Fibroblast of lung (primary cell): ENCODE measurements at regions not wholly inside any gene's neighbourhood (a gene's known extent, or its start where the extent isn't known, plus 50 kb on each side); places are given as distances from the start of the nearest gene placed in this dataset.

Source experiments
- CTCF ChIP-seq, 2 donors: IDR thresholded peaks in 1 of 2; conservative IDR thresholded peaks in 1 of 2; 1 replicate in 1 of 2; 2 replicates in 1 of 2; pipeline ENCODE4 v1.5.1; 2011 to 2012; ENCODE audit warnings: low read length in 2 of 2, control low read depth in 1 of 2, inconsistent platforms in 1 of 2, low read depth in 1 of 2, mild to moderate bottlenecking in 1 of 2
- EZH2 ChIP-seq: IDR thresholded peaks from 2 replicates; pipeline ENCODE4 v1.5.1; 2012; ENCODE audit warnings: low read length, control low read depth, mild to moderate bottlenecking; ENCODE audit errors: missing control alignments

GRCh38 chr11:122308226-122308625 lies 192.2 kb upstream of the BLID start:
- TF ChIP-seq CTCF (conservative IDR thresholded peaks at IDR 0.05 in 1 of 2, IDR thresholded peaks at IDR 0.05 in 1 of 2; ENCODE audit: low read depth in 1 of 2, low read length in 2 of 2) = no peak
- TF ChIP-seq EZH2 = no peak
